ENCODE measurements at regions not wholly inside any gene's neighbourhood (a gene's known extent, or its start where the extent isn't known, plus 50 kb on each side); places are given as distances from the start of the nearest gene placed in this dataset.
"Not testable (repeated sequence)": the region's sequence is repeated elsewhere in the genome, so short reads cannot be mapped to it uniquely, and the experiment has no call there.

GRCh38 chr1:121032878-121033494 lies 143.4 kb downstream of the PPIAL4A start:
- TF ChIP-seq CTCF, POLR2A (IDR thresholded peaks at IDR 0.05): not testable (repeated sequence)
